RWPE2 (cell line): ENCODE measurements at regions not wholly inside any gene's neighbourhood (a gene's known extent, or its start where the extent isn't known, plus 50 kb on each side); places are given as distances from the start of the nearest gene placed in this dataset.

Source experiments
- ATAC-seq: fragments of 200-7000 bp; cut with Tn5 transposase; 3 replicates; pipeline ENCODE4 v1.9.1; 2021; ENCODE audit warnings: low read depth
- DNase-seq: peaks from one replicate; pipeline ENCODE4 v3.0.0-alpha.2; 2020; ENCODE audit warnings: low spot score
- H3K27ac ChIP-seq: fragments of 450-650 bp; 2 replicates; pipeline ENCODE4 v1.5.1; 2017; ENCODE audit warnings: mild to moderate bottlenecking; ENCODE audit not compliant: poor library complexity, severe bottlenecking
- H3K27me3 ChIP-seq: fragments of 250-450 bp; sonication (Bioruptor Pico); 2 replicates; pipeline ENCODE4 v1.5.1; 2021; ENCODE audit warnings: mild to moderate bottlenecking, moderate library complexity; ENCODE audit not compliant: insufficient read depth, poor library complexity, severe bottlenecking
- H3K36me3 ChIP-seq: fragments of 250-450 bp; sonication (Bioruptor Pico); 2 replicates; pipeline ENCODE4 v1.5.1; 2020; ENCODE audit warnings: low read depth, mild to moderate bottlenecking, moderate library complexity
- H3K4me1 ChIP-seq: fragments of 250-450 bp; sonication (Bioruptor Pico); 2 replicates; pipeline ENCODE4 v1.5.1; 2021; ENCODE audit warnings: mild to moderate bottlenecking, moderate library complexity; ENCODE audit not compliant: insufficient read depth, poor library complexity, severe bottlenecking
- H3K4me3 ChIP-seq: fragments of 250-450 bp; sonication (Bioruptor Pico); 2 replicates; pipeline ENCODE4 v1.5.1; 2021; ENCODE audit warnings: mild to moderate bottlenecking, moderate library complexity; ENCODE audit not compliant: severe bottlenecking
- H3K9me3 ChIP-seq: fragments of 250-450 bp; sonication (Bioruptor Pico); 2 replicates; pipeline ENCODE4 v1.5.1; 2021; ENCODE audit warnings: mild to moderate bottlenecking, moderate library complexity; ENCODE audit not compliant: severe bottlenecking
- CTCF ChIP-seq: fragments of 450-650 bp; IDR thresholded peaks from one replicate; pipeline ENCODE4 v1.5.1; 2017; ENCODE audit warnings: mild to moderate bottlenecking, moderate library complexity; ENCODE audit not compliant: poor library complexity, severe bottlenecking

DNA sequence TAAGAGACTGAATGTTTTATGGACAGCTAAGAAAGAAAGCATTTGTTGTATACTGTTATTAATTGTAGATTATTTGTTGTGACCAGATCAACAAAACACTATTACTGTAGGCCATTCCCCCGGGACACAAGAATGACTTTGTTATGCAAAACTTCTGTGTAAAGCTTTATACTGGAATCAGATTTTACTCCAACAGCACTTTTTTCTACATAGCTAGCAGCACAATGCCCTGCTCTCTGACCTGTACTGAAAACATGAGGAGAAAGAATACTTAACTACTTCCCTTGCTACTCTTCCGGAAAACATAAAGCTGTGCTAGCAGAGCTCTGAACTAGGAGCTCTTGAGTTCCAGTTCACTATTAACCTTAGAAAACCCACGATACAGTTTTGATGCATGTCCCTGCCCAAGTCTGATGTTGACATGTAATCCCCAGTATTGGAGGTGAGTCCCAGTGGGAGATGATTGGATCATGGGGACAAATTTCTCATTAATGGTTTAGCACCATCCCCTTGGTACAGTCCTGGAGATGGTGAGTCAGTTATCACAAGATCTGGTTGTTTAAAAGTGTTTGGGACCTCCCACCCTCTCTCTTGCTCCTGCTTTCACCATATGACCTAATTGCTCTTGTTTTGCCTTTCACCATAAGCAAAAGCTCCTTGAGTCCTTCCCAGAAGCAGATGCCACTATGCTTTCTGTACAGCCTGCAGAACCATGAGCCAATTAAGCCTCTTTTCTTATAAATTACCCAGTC lies 601.1 kb upstream of the PIK3C3 start:
- Histone ChIP-seq H3K27me3 (no peaks in the 10 kb centered on the region), H3K36me3 (no peaks in the 10 kb centered on the region), H3K9me3 (no peaks in the 10 kb centered on the region), H3K27ac (no peak overlapping the region), H3K4me3 (no peak overlapping the region), H3K4me1 (no peaks in the 10 kb centered on the region)
- no peak for TF ChIP-seq CTCF
- ATAC-seq (no peak), DNase-seq (no peak)

DNA sequence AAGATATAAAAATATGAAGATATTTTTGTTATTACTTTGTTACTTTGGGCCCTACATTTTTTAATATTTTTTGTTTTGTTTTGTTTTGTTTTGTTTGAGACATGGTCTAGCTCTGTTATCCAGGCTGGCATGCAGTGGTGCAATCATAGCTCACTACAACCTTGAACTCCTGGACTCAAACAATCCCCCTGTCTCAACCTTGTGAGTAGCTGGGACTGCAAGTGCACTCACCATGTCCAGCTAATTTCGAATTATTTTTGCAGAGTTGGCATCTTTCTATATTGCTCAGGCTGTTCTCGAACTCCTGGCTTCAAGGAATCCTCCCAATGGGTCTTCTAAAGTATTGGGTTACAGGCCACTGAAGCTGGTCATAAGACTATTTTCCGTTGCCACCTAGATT lies 603.6 kb upstream of the PIK3C3 start:
- DNase-seq (no peak), ATAC-seq (no peak)
- no peak for TF ChIP-seq CTCF
- no peak overlapping the region for H3K27ac ChIP-seq
- no peaks in the 10 kb centered on the region for H3K36me3 ChIP-seq
- no peak overlapping the region for H3K4me3 ChIP-seq
- no peaks in the 10 kb centered on the region for H3K4me1 ChIP-seq
- no peaks in the 10 kb centered on the region for H3K27me3 ChIP-seq
- no peaks in the 10 kb centered on the region for H3K9me3 ChIP-seq

GRCh38 chr18:41347057-41347456 lies 608.0 kb upstream of the PIK3C3 start:
- no peaks in the 10 kb centered on the region for H3K9me3 ChIP-seq
- H3K36me3 ChIP-seq: no peaks in the 10 kb centered on the region
- H3K4me1 ChIP-seq: no peaks in the 10 kb centered on the region
- no peak for TF ChIP-seq CTCF
- ATAC-seq (no peak), DNase-seq (no peak)
- no peak overlapping the region for H3K27ac ChIP-seq
- H3K27me3 ChIP-seq: no peaks in the 10 kb centered on the region
- no peak overlapping the region for H3K4me3 ChIP-seq

GRCh38 chr18:41343808-41344207 lies 611.2 kb upstream of the PIK3C3 start:
- no peak overlapping the region for H3K4me3 ChIP-seq
- ATAC-seq (no peak), DNase-seq (no peak)
- no peak for TF ChIP-seq CTCF
- no peaks in the 10 kb centered on the region for H3K9me3 ChIP-seq
- no peaks in the 10 kb centered on the region for H3K4me1 ChIP-seq
- no peaks in the 10 kb centered on the region for H3K27me3 ChIP-seq
- no peak overlapping the region for H3K27ac ChIP-seq
- no peaks in the 10 kb centered on the region for H3K36me3 ChIP-seq

DNA sequence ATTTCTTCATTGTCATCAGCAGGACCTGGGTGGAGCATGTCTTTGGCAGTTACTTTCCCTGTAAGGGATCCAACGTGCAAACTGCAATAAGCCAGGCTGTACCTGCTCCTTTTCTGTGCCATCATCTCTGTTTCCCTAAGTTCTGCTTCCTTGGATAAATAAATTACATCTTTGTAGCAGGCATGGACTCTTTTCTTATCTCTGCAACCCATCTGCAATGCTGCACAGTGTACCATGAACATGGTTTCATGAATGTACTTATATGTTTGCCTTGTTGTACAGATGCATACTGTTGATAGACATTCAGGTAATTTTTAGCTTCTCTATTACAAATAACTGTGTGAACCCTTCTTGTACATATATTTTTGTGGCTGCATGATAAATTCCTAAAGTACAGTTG lies 616.7 kb upstream of the PIK3C3 start:
- H3K9me3 ChIP-seq: no peaks in the 10 kb centered on the region
- no peaks in the 10 kb centered on the region for H3K36me3 ChIP-seq
- DNase-seq (no peak), ATAC-seq (no peak)
- no peaks in the 10 kb centered on the region for H3K27me3 ChIP-seq
- no peaks in the 10 kb centered on the region for H3K4me1 ChIP-seq
- no peak for TF ChIP-seq CTCF
- no peak overlapping the region for H3K27ac ChIP-seq
- no peak overlapping the region for H3K4me3 ChIP-seq
